ENCODE measurements at regions not wholly inside any gene's neighbourhood (a gene's known extent, or its start where the extent isn't known, plus 50 kb on each side); places are given as distances from the start of the nearest gene placed in this dataset.
A peak's percentile ranks its signal among the peaks of the same experiment; 100 is the strongest.

- intact Hi-C loops (cut with DNase I), result no loop called here
- H3K4me1 ChIP-seq, result no peaks in the 10 kb centered on the region
- no peak for TF ChIP-seq CTCF (IDR thresholded peaks at IDR 0.05)
- DNase-seq, result no peak
- H3K27me3 ChIP-seq, result no peaks in the 10 kb centered on the region
- ATAC-seq, result no peak
- H3K4me3 ChIP-seq, result no peak overlapping the region
- no peaks in the 10 kb centered on the region for H3K36me3 ChIP-seq
- no peak overlapping the region for H3K27ac ChIP-seq
- 97% methylated on average over 2 of the region's 2 CpGs for WGBS, 2 donors
- H3K9me3 ChIP-seq, result peaks cover 0 to 7% (median 0%) of the 10 kb centered on the region in 11 donors
Observed at GRCh38 chr13:76438050-76438449, 448.2 kb downstream of the KCTD12 start.

- ATAC-seq (peak; percentile 59 to 94 (median 88)), DNase-seq (peak in 1 of 2 donors; percentile 5)
- H3K9me3 ChIP-seq, result no peaks in the 10 kb centered on the region
- H3K4me3 ChIP-seq, result no peak overlapping the region
- intact Hi-C loops (cut with DNase I), result no loop called here
- H3K4me1 ChIP-seq, result peaks cover 0 to 8% (median 0%) of the 10 kb centered on the region in 9 donors
- WGBS, 2 donors, result 49 to 59% methylated on average over 2 of the region's 2 CpGs
- TF ChIP-seq CTCF (IDR thresholded peaks at IDR 0.05), result no peak
- no peaks in the 10 kb centered on the region for H3K36me3 ChIP-seq
- H3K27ac ChIP-seq, result peak overlapping the region in 3 of 10 donors; percentile 31 to 36 (median 32)
- no peaks in the 10 kb centered on the region for H3K27me3 ChIP-seq
Observed at GRCh38 chr13:76425935-76426334, 460.3 kb downstream of the KCTD12 start.

GRCh38 chr13:76421011-76421410 is 465.2 kb downstream of the KCTD12 start:
- Histone ChIP-seq H3K36me3 (no peaks in the 10 kb centered on the region), H3K9me3 (no peaks in the 10 kb centered on the region), H3K4me1 (peaks cover 0 to 22% (median 0%) of the 10 kb centered on the region in 9 donors), H3K27me3 (no peaks in the 10 kb centered on the region), H3K27ac (no peak overlapping the region), H3K4me3 (no peak overlapping the region)
- intact Hi-C loops (cut with DNase I), result no loop called here
- ATAC-seq, result no peak
- DNase-seq, result no peak
- WGBS, 2 donors, result 61 to 77% methylated on average over 3 of the region's 3 CpGs
- TF ChIP-seq CTCF (IDR thresholded peaks at IDR 0.05), result no peak

- Histone ChIP-seq H3K36me3 (no peaks in the 10 kb centered on the region), H3K9me3 (no peaks in the 10 kb centered on the region), H3K4me1 (peaks cover 0 to 22% (median 0%) of the 10 kb centered on the region in 9 donors), H3K27ac (peak overlapping the region in 2 of 10 donors; percentile 29 to 37), H3K4me3 (no peak overlapping the region), H3K27me3 (no peaks in the 10 kb centered on the region)
- 23 to 27% methylated on average over 2 of the region's 2 CpGs for WGBS, 2 donors
- DNase-seq (no peak), ATAC-seq (peak in 1 of 8 donors; percentile 71)
- TF ChIP-seq CTCF (IDR thresholded peaks at IDR 0.05), result no peak
- intact Hi-C loops (cut with DNase I), result no loop called here
Observed at GRCh38 chr13:76418404-76418803, 467.8 kb downstream of the KCTD12 start.
